ENCODE measurements at regions not wholly inside any gene's neighbourhood (a gene's known extent, or its start where the extent isn't known, plus 50 kb on each side); places are given as distances from the start of the nearest gene placed in this dataset.

DNA sequence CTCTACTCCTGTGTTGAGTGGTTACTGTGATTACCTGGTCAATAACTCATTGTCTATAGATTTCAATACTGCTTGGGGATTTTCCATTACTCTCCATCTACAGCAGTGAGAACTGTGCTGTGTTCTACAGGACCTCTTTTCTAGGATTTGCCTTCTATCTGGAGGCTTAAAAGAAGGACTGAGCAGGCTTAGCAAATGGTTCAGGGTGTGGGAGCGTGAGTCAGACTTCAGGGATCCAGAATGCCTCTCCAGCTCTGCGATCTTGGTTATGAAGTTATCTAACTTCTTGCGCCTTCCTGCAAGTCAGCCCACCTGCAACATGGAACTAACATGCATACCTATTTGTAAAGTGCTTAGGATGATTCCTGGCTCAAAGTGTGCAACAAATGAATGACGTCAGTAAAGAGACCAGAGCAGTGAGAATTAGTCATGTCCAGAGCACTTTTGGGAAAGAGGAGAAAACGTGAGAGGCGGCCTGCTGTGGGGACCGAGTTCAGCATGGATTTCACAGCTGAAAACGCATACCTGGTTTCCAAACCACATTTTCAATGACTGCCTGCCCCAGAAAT is 610.1 kb upstream of the CDH4 start:
- Histone ChIP-seq H3K27me3 (ENCODE audit: control insufficient read depth, insufficient read depth, low read length) (no peaks in the 10 kb centered on the region), H3K9me3 (ENCODE audit: control insufficient read depth, insufficient read depth, low read length) (peaks cover 4% of the 10 kb centered on the region; the same call in 1 of the 2 replicates), H3K4me3 (ENCODE audit: low read depth, low read length) (no peak overlapping the region), H3K27ac (ENCODE audit: low read depth, low read length) (no peak overlapping the region)
- ChIA-PET POLR2A (no interaction called here), CTCF (no interaction called here)
- DNase-seq (ENCODE audit: low read depth, low spot score), result no peak
- TF ChIP-seq CTCF (IDR thresholded peaks at IDR 0.05; ENCODE audit: low read depth, low read length), result no peak

DNA sequence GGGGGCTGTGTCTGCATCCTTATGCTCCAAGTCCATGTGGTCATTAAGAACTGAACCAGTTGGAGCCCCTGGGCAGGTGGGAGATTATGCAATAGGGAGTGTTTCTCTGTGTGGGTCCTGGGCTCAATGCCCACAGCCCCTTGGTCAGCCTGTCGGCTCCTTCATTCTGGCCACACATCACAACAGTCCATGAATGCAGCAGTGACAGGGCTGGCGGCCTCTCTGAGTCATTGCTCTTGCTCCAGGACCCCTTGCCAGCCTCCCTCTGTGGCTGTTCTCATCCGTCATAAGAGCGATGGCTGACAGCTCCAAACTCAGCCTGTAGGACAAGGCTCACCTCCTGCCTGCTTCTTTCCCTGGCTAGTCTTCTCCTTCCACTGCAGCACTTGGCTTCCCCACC is 609.5 kb upstream of the CDH4 start:
- no peak overlapping the region for H3K4me3 ChIP-seq (ENCODE audit: low read depth, low read length)
- no peaks in the 10 kb centered on the region for H3K27me3 ChIP-seq (ENCODE audit: control insufficient read depth, insufficient read depth, low read length)
- peaks cover 4% of the 10 kb centered on the region; the same call in 1 of the 2 replicates for H3K9me3 ChIP-seq (ENCODE audit: control insufficient read depth, insufficient read depth, low read length)
- no peak overlapping the region for H3K27ac ChIP-seq (ENCODE audit: low read depth, low read length)
- no peak for TF ChIP-seq CTCF (IDR thresholded peaks at IDR 0.05; ENCODE audit: low read depth, low read length)
- no peak for DNase-seq (ENCODE audit: low read depth, low spot score)
- ChIA-PET POLR2A (no interaction called here), CTCF (no interaction called here)

- H3K4me3 ChIP-seq (ENCODE audit: low read depth, low read length), result no peak overlapping the region
- no peak for DNase-seq (ENCODE audit: low read depth, low spot score)
- POLR2A ChIA-PET, result no interaction called here
- no peaks in the 10 kb centered on the region for H3K27me3 ChIP-seq (ENCODE audit: control insufficient read depth, insufficient read depth, low read length)
- no peak for TF ChIP-seq CTCF (IDR thresholded peaks at IDR 0.05; ENCODE audit: low read depth, low read length)
- no peak overlapping the region for H3K27ac ChIP-seq (ENCODE audit: low read depth, low read length)
- H3K9me3 ChIP-seq (ENCODE audit: control insufficient read depth, insufficient read depth, low read length), result peaks cover 18% of the 10 kb centered on the region
- CTCF ChIA-PET, result no interaction called here
Measured at GRCh38 chr20:60648556-60648955, 603.5 kb upstream of the CDH4 start.

- CTCF ChIA-PET, result no interaction called here
- Histone ChIP-seq H3K9me3 (ENCODE audit: control insufficient read depth, insufficient read depth, low read length) (peaks cover 18% of the 10 kb centered on the region), H3K27ac (ENCODE audit: low read depth, low read length) (no peak overlapping the region), H3K27me3 (ENCODE audit: control insufficient read depth, insufficient read depth, low read length) (no peaks in the 10 kb centered on the region), H3K4me3 (ENCODE audit: low read depth, low read length) (no peak overlapping the region)
- DNase-seq (ENCODE audit: low read depth, low spot score), result no peak
- POLR2A ChIA-PET, result no interaction called here
- no peak for TF ChIP-seq CTCF (IDR thresholded peaks at IDR 0.05; ENCODE audit: low read depth, low read length)
Measured at GRCh38 chr20:60649541-60649940, 602.5 kb upstream of the CDH4 start.

DNA sequence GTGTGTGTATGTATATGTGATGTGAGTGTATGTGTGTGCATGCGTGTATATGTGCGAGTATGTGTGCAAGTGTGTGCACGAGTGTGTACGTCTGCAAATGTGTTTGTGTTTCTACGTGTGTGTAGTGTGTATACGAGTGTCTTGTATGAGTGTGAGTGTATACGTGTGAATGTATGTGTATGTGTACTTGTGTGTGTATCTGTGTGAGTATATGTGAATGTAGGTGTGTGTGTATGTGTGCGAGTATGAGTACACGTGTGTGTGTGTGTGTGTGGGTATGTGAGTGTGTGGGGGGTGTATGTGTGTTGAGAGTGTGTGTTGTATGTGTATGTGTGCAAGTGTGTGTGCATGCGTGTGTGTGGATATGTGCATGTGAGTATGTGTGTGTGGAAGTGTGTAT is 602.0 kb upstream of the CDH4 start:
- no peak for TF ChIP-seq CTCF (IDR thresholded peaks at IDR 0.05; ENCODE audit: low read depth, low read length)
- H3K27me3 ChIP-seq (ENCODE audit: control insufficient read depth, insufficient read depth, low read length), result no peaks in the 10 kb centered on the region
- H3K9me3 ChIP-seq (ENCODE audit: control insufficient read depth, insufficient read depth, low read length), result peaks cover 18% of the 10 kb centered on the region
- no peak for DNase-seq (ENCODE audit: low read depth, low spot score)
- ChIA-PET CTCF (no interaction called here), POLR2A (no interaction called here)
- H3K27ac ChIP-seq (ENCODE audit: low read depth, low read length), result no peak overlapping the region
- no peak overlapping the region for H3K4me3 ChIP-seq (ENCODE audit: low read depth, low read length)

Data from AG04450 (cell line).